ENCODE measurements at regions not wholly inside any gene's neighbourhood (a gene's known extent, or its start where the extent isn't known, plus 50 kb on each side); places are given as distances from the start of the nearest gene placed in this dataset.
"Not testable (repeated sequence)": the region's sequence is repeated elsewhere in the genome, so short reads cannot be mapped to it uniquely, and the experiment has no call there.

DNA sequence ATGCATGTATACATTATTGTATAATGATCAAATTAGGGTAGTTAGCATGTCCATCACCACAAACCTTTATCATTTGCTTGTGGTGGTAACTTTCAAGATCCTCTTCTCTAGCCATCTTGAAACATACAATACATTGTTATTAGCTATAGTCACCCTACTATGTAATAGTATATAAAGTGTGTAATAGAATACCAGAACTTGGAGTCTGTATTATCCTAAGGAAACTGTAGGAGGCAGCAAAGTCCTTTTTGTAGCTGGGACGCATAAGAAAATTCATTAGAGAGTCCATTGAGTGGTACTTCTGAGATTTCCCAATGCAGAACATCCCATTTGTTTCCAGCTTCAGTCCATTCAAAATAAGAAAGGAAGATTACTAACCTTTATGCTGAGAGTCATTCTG is 325.9 kb upstream of the LRFN5 start:
- no peak for ATAC-seq

- ATAC-seq: no peak
Observed at GRCh38 chr14:41277450-41277849, 329.2 kb upstream of the LRFN5 start.

DNA sequence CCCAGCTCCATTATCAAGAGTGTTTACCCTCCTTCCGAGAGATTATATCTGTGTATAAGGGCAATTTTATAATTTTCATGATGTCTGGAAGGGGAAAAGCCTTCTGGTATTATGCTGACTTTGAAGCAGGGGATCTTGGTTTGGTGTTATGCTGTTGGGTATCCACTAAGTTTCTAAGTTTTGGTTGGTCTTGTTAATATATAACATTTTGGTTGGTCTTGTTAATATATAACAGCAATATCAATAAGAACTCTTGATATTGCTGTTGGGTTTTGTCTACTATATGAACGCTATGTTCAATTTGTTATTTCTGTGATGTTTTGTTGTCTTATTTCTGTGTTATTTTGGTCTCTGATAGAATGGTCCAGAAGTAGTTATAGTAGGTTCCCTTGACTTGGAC is 349.2 kb upstream of the LRFN5 start:
- ATAC-seq: no peak

DNA sequence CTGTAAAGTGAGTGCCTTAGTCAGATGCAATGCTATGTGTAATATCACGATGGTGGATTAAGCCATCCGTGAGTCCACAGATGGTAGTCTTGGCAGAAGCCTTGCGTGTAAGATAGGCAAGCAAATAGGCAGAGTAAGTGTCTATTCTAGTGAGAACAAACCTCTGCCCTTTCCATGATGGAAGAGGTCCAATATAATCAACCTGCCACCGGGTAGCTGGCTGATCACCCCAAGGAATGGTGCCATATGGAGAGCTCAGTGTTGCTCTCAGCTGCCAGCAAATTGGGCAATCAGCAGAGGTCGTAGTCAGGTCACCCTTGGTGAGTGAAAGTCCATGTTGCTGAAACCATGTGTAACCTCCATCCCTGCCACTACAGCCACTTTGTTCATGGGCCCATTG is 371.2 kb upstream of the LRFN5 start:
- no peak for ATAC-seq

- no peak for ATAC-seq
Observed at GRCh38 chr14:41230683-41231082, 376.0 kb upstream of the LRFN5 start.

DNA sequence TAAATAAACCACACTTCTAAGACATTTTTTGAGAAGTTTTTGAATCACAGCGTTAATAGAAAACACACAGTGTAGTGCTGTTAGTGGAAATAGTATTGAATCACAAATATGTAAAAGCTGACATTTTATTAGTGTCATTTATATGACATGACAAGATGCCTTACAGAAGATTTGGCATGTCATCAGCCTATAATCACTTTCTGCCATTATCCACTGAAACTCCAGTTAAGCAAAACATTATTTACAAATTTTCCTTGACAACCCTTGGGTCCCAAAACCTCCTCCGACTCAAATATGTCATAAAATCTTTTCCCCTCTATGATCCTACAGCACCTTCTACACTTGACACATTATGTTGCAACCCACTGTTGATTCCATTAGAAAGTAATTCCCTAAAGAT is 376.9 kb upstream of the LRFN5 start:
- no peak for ATAC-seq

DNA sequence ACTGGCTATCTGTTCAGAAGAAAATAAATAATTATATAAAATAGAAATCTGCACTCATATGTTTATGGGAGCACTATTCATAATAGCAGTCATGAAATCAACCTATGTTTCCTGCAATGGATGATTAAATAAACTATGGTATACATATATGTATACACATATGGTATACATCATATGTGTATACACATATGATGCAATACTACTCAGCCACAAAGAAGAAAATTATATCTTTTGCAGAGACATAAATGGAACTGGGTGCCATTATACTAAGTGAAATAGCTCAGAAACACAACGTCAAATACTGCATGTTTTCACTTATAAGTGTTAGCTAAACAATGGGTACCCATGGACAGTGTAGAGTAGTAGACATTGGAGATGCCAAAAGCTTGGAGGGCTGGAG is 381.2 kb upstream of the LRFN5 start:
- ATAC-seq: no peak

DNA sequence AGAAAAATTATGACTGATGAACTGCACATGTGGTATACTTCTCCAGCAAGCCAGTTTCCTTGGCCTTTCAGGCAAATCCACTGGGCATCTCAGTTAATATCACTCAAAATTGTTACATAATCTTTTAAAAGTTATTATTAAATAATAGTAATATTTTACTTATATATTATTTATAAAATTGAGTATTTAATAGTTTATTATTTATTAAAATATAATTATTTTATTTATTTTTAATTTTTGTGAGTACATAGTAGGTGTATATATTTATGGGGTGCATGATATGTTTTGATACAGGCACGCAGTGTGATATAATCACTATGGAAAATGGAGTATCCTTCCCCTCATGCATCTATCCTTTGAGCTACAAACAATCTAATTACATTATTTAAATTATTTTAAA is 384.1 kb upstream of the LRFN5 start:
- no peak for ATAC-seq

DNA sequence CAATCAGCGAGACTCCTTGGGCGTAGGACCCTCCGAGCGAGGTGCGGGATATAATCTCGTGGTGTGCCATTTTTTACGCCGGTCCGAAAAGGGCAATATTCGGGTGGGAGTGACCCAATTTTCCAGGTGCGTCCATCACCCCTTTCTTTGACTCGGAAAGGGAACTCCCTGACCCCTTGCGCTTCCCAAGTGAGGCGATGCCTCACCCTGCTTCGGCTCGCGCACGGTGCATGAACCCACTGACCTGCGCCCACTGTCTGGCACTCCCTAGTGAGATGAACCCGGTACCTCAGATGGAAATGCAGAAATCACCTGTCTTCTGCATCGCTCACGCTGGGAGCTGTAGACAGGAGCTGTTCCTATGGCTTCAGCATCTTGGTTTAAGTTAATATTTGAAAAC is 391.7 kb upstream of the LRFN5 start:
- ATAC-seq: not testable (repeated sequence)

DNA sequence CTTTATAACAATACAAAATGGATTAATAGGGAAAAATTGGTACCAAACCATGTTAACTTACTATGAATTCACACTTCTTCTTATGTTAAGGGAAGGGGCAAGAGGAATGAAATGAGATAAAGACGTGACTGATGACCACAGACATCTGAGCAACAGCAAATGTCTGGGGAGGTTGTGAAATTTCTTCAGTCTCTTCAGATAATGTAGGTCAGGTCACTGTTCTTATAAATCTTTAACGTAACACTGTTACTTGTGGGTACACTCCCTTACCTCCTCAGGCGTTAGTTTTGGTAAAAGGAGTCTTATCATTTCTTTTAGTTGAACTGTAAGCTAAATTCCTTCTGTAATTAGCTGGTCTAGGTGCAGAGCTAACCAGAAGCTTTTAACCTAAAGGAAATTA is 405.0 kb upstream of the LRFN5 start:
- no peak for ATAC-seq

DNA sequence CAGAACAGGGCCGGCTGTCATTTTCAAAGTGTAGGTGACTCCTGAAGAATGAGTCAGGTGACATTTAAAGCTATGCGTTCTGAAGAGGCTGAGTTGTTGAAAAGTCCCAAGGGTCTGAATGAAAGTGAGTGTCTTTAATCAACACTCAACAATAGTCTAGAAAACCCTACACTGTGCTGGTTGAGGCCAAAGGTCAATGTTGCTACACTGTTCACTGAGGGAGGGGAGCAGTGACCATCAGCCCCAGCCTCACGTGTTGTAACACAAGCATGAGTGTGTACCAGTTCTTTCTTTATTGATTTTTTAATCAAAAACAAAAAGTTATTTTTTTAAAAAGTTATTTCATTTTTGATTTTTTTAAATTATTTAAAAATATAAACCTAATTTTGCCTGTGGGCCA is 418.8 kb upstream of the LRFN5 start:
- no peak for ATAC-seq

DNA sequence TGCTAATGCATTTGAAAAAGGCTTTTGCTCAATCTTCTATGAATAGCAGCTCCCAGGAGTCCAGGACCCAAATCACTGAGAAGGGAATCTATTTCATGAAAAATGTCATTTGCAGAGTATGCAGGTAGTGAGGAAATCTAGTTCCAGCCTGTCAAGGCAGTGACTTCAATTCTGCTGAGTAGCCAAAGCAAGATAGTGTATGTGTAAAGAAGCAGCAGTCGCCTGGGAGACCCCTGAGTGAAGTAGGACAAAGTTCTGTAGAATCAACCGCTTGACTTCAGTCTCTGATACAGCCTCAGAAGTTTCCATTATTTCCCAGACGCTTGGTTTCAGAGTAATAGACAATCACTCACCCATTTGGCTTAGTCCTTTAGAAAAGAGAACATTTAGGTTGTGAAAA is 435.6 kb upstream of the LRFN5 start:
- no peak for ATAC-seq

DNA sequence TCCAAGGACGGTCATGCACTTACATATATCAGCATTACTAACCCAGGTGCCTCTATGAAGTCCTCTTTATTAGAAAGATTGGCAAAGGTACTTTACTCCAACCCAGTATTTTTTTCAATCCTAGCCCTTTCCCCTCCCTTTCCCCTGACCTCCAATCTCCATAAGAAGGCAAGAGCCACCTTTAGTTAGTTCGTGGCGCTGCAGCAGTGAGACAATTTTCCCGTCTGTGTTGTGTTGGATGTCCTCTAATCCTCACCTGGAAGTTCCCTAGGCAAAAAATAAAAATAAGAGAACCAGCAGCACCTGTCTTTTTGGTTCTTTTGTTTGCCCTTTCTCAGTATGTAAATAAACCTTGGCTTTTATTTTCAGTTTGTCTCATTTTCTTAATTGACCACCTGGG is 439.6 kb upstream of the LRFN5 start:
- ATAC-seq: no peak

GRCh38 chr14:41154143-41154807 is 452.4 kb upstream of the LRFN5 start:
- no peak for ATAC-seq

GRCh38 chr14:41146391-41146790 is 460.3 kb upstream of the LRFN5 start:
- no peak for ATAC-seq

DNA sequence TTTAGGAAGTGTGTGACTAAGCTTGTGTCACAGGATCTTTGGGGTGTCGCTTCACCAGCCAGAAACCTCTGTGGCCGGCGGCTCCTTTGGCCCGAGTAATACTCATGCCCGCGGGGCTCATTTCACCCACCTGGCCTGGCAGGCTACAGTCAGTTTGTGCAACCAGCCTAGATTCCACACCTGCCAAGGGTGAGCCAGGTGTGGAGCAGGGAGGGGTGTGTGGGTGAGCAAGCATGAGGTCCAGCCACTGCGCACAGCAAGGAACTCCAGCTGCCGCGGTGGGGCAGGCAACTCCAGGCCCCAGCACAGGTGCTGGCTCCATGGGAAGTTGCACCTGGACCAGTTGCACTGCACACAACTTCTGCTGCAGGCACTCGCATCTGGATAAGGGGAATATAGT is 462.3 kb upstream of the LRFN5 start:
- no peak for ATAC-seq

DNA sequence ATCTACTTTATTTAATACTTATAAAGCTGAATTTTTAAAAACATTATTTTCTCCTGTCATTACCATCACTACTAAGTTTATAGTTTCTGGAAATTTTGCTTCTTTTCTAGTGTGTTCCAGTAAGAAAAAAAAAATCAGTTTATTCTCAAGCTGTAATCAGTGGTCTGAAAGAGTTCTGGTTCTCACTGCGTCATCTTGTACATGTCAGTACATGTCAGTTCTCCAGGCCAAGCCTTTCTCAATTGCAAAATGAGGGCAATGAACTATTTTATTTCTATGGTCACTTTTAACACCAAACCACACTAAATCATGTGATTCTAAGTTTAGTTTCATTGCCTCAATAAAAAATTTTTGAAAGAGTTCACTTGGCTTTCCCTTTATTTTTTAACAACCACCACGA is 468.9 kb upstream of the LRFN5 start:
- no peak for ATAC-seq

DNA sequence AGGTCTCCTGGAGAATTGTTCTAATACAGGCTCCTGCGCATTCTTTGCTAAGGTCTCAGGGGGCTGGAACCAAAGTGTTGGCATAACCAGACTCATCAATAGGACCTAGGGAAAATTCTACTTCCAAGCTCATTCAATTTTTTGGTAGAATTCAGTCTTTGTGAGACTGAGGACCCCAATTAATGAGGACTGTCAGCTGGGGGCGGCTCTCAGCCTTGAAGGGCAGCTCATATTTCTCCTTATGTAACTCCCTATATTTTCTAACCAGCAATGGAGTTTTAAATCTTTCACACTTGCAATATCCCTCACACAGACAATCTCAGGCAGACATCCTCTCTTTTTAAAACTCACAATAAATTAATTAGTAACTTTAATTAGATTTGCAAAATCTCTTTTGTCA is 476.4 kb upstream of the LRFN5 start:
- ATAC-seq: no peak

GRCh38 chr14:41120402-41120801 is 486.3 kb upstream of the LRFN5 start:
- ATAC-seq: no peak

DNA sequence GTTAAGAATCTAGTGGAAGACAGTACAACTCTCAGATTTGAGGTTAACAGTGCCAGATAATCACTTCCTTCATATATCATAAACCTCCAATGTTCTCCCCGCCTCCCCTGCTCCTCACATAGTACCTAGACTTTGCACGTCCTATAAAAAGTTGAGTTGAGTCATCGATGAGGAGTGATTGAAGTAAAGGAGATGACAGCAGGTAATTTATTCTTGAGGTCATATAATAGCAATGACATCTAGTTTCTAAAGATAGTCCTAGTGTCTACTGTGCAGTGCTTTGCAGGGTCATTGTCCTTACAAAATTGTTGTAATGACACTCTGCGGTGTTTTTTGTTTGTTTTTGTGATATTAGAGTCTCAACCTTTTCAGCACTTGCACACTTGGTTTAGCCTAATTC is 510.5 kb upstream of the LRFN5 start:
- no peak for ATAC-seq

DNA sequence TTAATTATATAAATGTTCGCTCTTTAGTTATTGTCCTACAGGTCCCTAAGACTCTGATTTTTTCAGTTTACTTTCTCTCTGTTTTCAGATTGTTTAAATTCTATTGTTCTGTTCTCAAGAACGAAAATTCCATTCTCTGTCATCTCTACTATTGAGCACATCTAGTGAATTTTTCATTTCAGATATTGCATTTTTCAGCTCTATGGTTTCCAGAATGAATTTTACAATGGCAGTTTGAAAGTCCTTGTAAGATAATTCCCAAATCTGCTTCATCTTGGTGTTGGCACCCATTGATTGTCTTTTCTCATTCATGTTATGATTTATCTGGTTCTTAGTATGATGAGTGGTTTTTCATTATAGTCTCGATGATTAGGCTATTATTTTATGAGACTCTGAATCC is 519.6 kb upstream of the LRFN5 start:
- ATAC-seq: no peak

DNA sequence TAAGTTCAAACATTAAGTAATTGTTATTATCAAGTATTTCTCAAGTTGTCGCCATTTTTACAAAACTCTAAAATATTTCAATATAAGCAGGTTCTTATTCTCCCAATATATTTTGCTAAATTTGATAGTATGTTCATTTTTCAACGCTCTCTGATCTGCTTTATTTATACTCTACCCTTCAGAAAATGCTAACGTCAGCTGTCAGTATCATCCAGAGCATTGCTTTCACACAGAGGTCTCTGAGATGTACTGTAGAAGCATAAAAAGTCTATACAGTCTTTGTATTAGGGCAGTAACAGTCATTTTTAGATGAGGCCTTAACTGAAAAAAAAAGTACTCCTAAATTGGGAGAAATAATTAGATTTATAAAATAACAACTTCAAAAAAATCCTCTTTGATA is 533.1 kb upstream of the LRFN5 start:
- no peak for ATAC-seq

- no peak for ATAC-seq
Observed at GRCh38 chr14:41072776-41073175, 533.9 kb upstream of the LRFN5 start.

- ATAC-seq: no peak
Observed at GRCh38 chr14:41071351-41071750, 535.3 kb upstream of the LRFN5 start.

DNA sequence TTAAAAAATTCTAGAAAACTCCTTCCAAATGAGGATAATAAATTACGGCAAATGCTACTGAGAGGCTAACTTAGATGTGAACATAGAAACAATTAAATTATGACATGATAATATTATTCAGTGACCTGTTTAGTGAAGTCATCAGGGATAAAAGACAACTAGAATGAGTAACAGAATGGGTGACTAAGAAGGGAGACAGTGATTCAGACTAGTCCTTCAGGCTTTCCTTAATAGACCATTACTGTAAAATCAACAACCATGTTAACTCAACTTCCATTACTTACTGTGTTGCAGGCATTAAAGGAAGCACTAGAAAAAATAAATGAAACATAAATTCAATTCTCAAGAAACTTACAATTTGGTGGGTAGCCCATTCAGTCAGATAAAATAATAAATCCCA is 543.9 kb upstream of the LRFN5 start:
- no peak for ATAC-seq

DNA sequence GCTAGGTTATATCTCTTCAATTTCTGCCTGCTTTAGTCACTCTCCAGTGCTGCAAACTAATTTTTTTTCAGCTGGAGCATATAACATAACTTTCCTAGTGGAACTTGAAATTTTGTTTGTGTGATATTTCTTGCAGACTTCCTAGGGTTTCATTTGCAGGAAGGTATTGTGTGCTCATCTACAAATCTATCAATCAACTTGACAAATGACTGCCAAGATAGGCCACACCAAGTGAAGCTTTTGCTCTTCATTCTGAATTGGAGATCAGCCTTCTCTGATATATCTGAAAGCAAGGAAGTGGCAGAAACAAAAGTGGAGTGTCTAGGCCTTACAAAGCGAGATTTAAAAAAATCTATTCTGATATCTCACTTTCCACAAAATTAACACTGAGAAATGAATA is 551.1 kb upstream of the LRFN5 start:
- ATAC-seq: no peak
